ENCODE measurements at regions not wholly inside any gene's neighbourhood (a gene's known extent, or its start where the extent isn't known, plus 50 kb on each side); places are given as distances from the start of the nearest gene placed in this dataset.
"Not testable (repeated sequence)": the region's sequence is repeated elsewhere in the genome, so short reads cannot be mapped to it uniquely, and the experiment has no call there.

- no peak overlapping the region for H3K4me3 ChIP-seq (ENCODE audit: low read depth in 2 of 2, low read length in 1 of 2)
- H3K9ac ChIP-seq, result no peak overlapping the region
- ChIA-PET CTCF (interaction anchor here (0.7 kb wide), 1 partner anchor 432 kb away, joined by 3 read pairs; no protein-coding TSS in a partner anchor), POLR2A (interaction anchor here (0.8 kb wide), 1 partner anchor 8 kb away, joined by 3 read pairs; no protein-coding TSS in a partner anchor)
- WGBS (ENCODE audit: low lambda C conversion rate), result 50% methylated on average over 2 of the region's 2 CpGs
- no peak overlapping the region for H3K4me2 ChIP-seq
- no peaks in the 10 kb centered on the region for H3F3A ChIP-seq (replicated peaks; ENCODE audit: insufficient read depth)
- H3K27ac ChIP-seq (ENCODE audit: low read depth in 2 of 2, low read length in 1 of 2), result no peak overlapping the region
- H3K9me2 ChIP-seq, result no peaks in the 10 kb centered on the region
- H3K27me3 ChIP-seq (ENCODE audit: insufficient read depth), result no peaks in the 10 kb centered on the region
- TF ChIP-seq EP300 (IDR thresholded peaks at IDR 0.05; ENCODE audit: borderline replicate concordance in 1 of 2, low read depth in 1 of 2, low read length in 1 of 2), result no peak
- TF ChIP-seq TEAD4 (IDR thresholded peaks at IDR 0.05; ENCODE audit: borderline replicate concordance, insufficient read depth), result no peak
- no peak for TF ChIP-seq JUND (IDR thresholded peaks at IDR 0.05)
- no peak for TF ChIP-seq NFIC (IDR thresholded peaks at IDR 0.05; ENCODE audit: borderline replicate concordance)
- TF ChIP-seq, protein P1, sequence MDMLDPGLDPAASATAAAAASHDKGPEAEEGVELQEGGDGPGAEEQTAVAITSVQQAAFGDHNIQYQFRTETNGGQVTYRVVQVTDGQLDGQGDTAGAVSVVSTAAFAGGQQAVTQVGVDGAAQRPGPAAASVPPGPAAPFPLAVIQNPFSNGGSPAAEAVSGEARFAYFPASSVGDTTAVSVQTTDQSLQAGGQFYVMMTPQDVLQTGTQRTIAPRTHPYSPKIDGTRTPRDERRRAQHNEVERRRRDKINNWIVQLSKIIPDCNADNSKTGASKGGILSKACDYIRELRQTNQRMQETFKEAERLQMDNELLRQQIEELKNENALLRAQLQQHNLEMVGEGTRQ (IDR thresholded peaks at IDR 0.05; ENCODE audit: borderline replicate concordance, low read depth, low read length), result no peak
- TF ChIP-seq TCF12 (IDR thresholded peaks at IDR 0.05), result no peak
- no peak for TF ChIP-seq RFX5 (IDR thresholded peaks at IDR 0.05; ENCODE audit: low read length)
- no peak for TF ChIP-seq TAF1 (IDR thresholded peaks at IDR 0.05; ENCODE audit: borderline replicate concordance, low read depth, low read length)
- TF ChIP-seq POLR2AphosphoS5 (IDR thresholded peaks at IDR 0.05; ENCODE audit: low read depth, low read length), result no peak
- TF ChIP-seq GATA2 (CRISPR knock-in tag; IDR thresholded peaks at IDR 0.05), result no peak
- no peak for TF ChIP-seq IRF3 (IDR thresholded peaks at IDR 0.05; ENCODE audit: low read depth, low read length)
- TF ChIP-seq ELF1 (IDR thresholded peaks at IDR 0.05), result no peak
- no peak for TF ChIP-seq FOXM1 (IDR thresholded peaks at IDR 0.05; ENCODE audit: low read depth)
- TF ChIP-seq RXRA (IDR thresholded peaks at IDR 0.05; ENCODE audit: borderline replicate concordance, low read depth), result no peak
- TF ChIP-seq, protein P2, sequence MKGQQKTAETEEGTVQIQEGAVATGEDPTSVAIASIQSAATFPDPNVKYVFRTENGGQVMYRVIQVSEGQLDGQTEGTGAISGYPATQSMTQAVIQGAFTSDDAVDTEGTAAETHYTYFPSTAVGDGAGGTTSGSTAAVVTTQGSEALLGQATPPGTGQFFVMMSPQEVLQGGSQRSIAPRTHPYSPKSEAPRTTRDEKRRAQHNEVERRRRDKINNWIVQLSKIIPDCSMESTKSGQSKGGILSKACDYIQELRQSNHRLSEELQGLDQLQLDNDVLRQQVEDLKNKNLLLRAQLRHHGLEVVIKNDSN (IDR thresholded peaks at IDR 0.05; ENCODE audit: borderline replicate concordance, low read depth), result no peak
- TF ChIP-seq RCOR1 (IDR thresholded peaks at IDR 0.05; ENCODE audit: low read length), result no peak
- TF ChIP-seq CHD2 (IDR thresholded peaks at IDR 0.05; ENCODE audit: low read length, partially characterized antibody), result no peak
- TF ChIP-seq ZBTB33 (IDR thresholded peaks at IDR 0.05; ENCODE audit: borderline replicate concordance, low read depth), result no peak
- TF ChIP-seq CTCF (IDR thresholded peaks at IDR 0.05), result no peak
- TF ChIP-seq, protein P3, sequence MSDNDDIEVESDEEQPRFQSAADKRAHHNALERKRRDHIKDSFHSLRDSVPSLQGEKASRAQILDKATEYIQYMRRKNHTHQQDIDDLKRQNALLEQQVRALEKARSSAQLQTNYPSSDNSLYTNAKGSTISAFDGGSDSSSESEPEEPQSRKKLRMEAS (IDR thresholded peaks at IDR 0.05; ENCODE audit: low read depth), result no peak
- no peaks in the 10 kb centered on the region for H3K9me3 ChIP-seq
- H4K20me1 ChIP-seq (ENCODE audit: insufficient read depth), result no peaks in the 10 kb centered on the region
- no peak overlapping the region for H2AFZ ChIP-seq (ENCODE audit: low read depth)
- H3K79me2 ChIP-seq (ENCODE audit: insufficient read depth), result no peaks in the 10 kb centered on the region
- no peaks in the 10 kb centered on the region for H3K4me1 ChIP-seq (ENCODE audit: control insufficient read depth in 1 of 2, insufficient read depth in 2 of 2, low read depth in 1 of 2, low read length in 1 of 2)
- DNase-seq, result no peak
- no peaks in the 10 kb centered on the region for H3K36me3 ChIP-seq (replicated peaks in 1 of 2; ENCODE audit: control insufficient read depth in 1 of 2, insufficient read depth in 2 of 2, low read length in 1 of 2)
Measured at GRCh38 chr10:44099511-44099910, 285.4 kb downstream of the CXCL12 start.

DNA sequence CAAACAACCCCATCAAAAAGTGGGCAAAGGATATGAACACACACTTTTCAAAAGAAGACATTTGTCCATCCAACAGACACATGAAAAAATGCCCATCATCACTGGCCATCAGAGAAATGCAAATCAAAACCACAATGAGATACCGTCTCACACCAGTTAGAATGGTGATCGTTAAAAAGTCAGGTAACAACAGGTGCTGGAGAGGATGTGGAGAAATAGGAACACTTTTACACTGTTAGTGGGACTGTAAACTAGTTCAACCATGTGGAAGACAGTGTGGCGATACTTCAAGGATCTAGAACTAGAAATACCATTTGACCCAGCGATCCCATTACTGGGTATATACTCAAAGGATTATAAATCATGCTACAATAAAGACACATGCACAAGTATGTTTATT is 288.7 kb downstream of the CXCL12 start:
- H2AFZ ChIP-seq (ENCODE audit: low read depth); H3K9me2 ChIP-seq; H3K4me1 ChIP-seq (ENCODE audit: control insufficient read depth in 1 of 2, insufficient read depth in 2 of 2, low read depth in 1 of 2, low read length in 1 of 2); H3K27ac ChIP-seq (ENCODE audit: low read depth in 2 of 2, low read length in 1 of 2); H3F3A ChIP-seq (replicated peaks; ENCODE audit: insufficient read depth); DNase-seq; H3K4me3 ChIP-seq (ENCODE audit: low read depth in 2 of 2, low read length in 1 of 2); POLR2A ChIA-PET; H3K27me3 ChIP-seq (ENCODE audit: insufficient read depth); H3K9ac ChIP-seq; H3K36me3 ChIP-seq (replicated peaks in 1 of 2; ENCODE audit: control insufficient read depth in 1 of 2, insufficient read depth in 2 of 2, low read length in 1 of 2); H4K20me1 ChIP-seq (ENCODE audit: insufficient read depth); CTCF ChIA-PET; H3K9me3 ChIP-seq; H3K4me2 ChIP-seq; H3K79me2 ChIP-seq (ENCODE audit: insufficient read depth): not testable (repeated sequence)
- whole genome bisulfite sequencing (ENCODE audit: low lambda C conversion rate), result 92% methylated on average over 4 of the region's 4 CpGs
